ENCODE measurements at regions not wholly inside any gene's neighbourhood (a gene's known extent, or its start where the extent isn't known, plus 50 kb on each side); places are given as distances from the start of the nearest gene placed in this dataset.

- no peak for TF ChIP-seq Cebpa-rat (IDR thresholded peaks at IDR 0.05)
- Histone ChIP-seq H3K4me1 (peaks cover 6 to 42% (median 23%) of the 10 kb centered on the region in 10 experiments; a peak in 18 of 20 replicates), H3K4me2 (no peak overlapping the region), H3K9me3 (replicated peaks in 1 of 11) (peaks cover 0 to 5% (median 1%) of the 10 kb centered on the region in 11 experiments; a peak in 3 of 22 replicates), H3K9ac (no peak overlapping the region), H3K36me3 (no peaks in the 10 kb centered on the region), H3K27me3 (no peaks in the 10 kb centered on the region), H3K4me3 (no peak overlapping the region), H4K20me1 (no peaks in the 10 kb centered on the region), H3K27ac (no peak overlapping the region)
Measured at GRCh38 chr2:239696559-239697207, 295.9 kb upstream of the HDAC4 start.

DNA sequence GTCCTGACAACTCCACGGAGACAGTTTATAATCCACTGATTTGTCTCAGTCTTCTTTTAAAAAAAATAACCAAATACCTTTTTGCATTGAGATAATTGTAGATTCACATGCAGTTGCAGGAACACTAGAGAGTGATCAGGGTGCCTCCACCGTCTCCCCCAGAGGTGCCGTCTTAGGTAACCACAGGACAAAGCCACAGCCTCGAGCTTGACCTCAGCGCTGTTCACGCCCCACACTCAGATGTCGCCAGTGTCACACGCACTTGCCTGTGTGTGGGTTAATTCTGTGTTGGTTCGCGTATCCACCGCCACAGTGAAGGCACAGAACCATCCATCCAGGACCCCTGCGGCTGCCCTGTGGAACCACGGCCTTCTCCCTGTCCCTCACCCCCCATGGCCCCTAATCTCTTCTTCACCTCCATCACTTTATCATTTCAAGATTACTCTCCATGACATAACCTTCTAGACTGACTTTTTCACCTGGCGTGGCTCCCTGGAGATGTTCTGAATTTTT, 295.0 kb upstream of the HDAC4 start:
- TF ChIP-seq Cebpa-rat (IDR thresholded peaks at IDR 0.05), result no peak
- Histone ChIP-seq H3K27me3 (no peaks in the 10 kb centered on the region), H3K36me3 (no peaks in the 10 kb centered on the region), H3K27ac (no peak overlapping the region), H3K9ac (no peak overlapping the region), H4K20me1 (no peaks in the 10 kb centered on the region), H3K9me3 (replicated peaks in 1 of 11) (peaks cover 0 to 4% (median 0%) of the 10 kb centered on the region in 11 experiments; a peak in 1 of 22 replicates), H3K4me1 (peaks cover 6 to 37% (median 23%) of the 10 kb centered on the region in 10 experiments; a peak in 18 of 20 replicates), H3K4me3 (no peak overlapping the region), H3K4me2 (no peak overlapping the region)

GRCh38 chr2:239695106-239695727, 294.4 kb upstream of the HDAC4 start:
- H3K4me2 ChIP-seq, result no peak overlapping the region

DNA sequence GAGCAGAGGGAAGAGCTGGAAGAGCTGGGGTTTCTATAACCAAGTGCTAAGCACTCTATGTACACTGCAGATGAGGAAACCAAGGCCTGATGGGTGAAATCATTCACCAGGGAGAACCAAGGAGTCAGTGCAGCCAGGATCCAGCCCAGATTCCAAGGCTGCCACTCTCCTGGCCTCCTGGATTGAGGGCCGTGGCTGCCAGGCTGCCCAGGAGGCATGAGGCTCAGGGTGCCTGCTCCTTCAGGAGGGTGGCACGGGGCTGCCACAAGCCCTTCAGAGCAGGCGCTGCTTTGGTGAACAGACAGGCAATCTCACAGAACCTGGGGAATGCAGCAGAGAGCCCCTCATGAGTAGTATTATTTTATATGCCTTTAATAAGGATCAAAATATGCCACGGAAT, 293.7 kb upstream of the HDAC4 start:
- no peaks in the 10 kb centered on the region for H4K20me1 ChIP-seq
- H3K4me2 ChIP-seq, result peak overlapping the region in 8 of 11 experiments; percentile 27 to 68 (median 50); a peak in 14 of 22 replicates
- no peaks in the 10 kb centered on the region for H3K27me3 ChIP-seq

More at GRCh38 chr2:239695106-239695727, 294.4 kb upstream of the HDAC4 start:
- H3K27me3 ChIP-seq, result no peaks in the 10 kb centered on the region
- peaks cover 6 to 33% (median 23%) of the 10 kb centered on the region in 10 experiments; a peak in 18 of 20 replicates for H3K4me1 ChIP-seq
- no peak overlapping the region for H3K9ac ChIP-seq
- H3K27ac ChIP-seq, result no peak overlapping the region
- no peaks in the 10 kb centered on the region for H3K36me3 ChIP-seq
- H4K20me1 ChIP-seq, result no peaks in the 10 kb centered on the region
- H3K4me3 ChIP-seq, result no peak overlapping the region
- TF ChIP-seq Cebpa-rat (IDR thresholded peaks at IDR 0.05), result no peak
- peaks cover 0 to 4% (median 0%) of the 10 kb centered on the region in 11 experiments; a peak in 1 of 22 replicates for H3K9me3 ChIP-seq (replicated peaks in 1 of 11)

DNA sequence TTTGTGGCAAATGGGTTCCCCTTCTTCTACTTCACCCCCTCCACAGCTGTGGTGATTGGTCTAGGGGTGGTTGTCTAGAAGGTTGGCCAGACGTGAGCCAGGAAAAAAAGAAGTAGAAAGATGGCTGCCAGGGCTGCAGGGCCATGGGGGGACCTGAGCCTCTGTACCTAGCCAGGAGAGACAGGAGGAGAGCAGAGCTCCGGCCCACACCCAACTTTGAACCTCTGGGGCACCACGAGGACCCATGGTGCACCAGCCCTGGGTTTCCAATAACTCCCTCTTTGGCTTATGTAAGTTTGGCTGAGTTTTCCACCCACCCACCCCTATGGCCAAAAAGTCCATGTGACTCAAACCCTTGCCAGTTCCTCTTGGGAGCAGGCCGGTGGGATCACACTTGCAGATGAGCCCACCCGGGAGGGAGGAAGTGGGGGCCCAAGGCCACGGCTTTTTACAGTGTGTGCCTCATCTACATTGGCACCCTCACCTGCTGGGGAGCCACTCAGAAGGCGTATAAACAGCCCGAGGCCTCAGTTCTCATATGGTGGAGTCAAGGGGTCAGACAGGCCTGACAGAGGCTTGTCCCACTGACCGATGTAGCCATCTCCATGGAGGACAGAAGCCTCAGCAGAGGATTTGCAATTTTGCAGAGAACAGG, 293.1 kb upstream of the HDAC4 start:
- Histone ChIP-seq H3K36me3 (no peaks in the 10 kb centered on the region), H3K9ac (no peak overlapping the region; a peak in 1 of 22 replicates), H3K4me3 (no peak overlapping the region), H3K9me3 (replicated peaks in 1 of 11) (0 out of 22 replicates have a peak, but pooled peaks cover 0 to 4% (median 0%) of the 10 kb centered on the region in 11 experiments), H3K27ac (no peak overlapping the region), H3K4me2 (peak overlapping the region in 10 of 11 experiments; percentile 9 to 68 (median 38); a peak in 17 of 22 replicates), H3K4me1 (peaks cover 6 to 34% (median 20%) of the 10 kb centered on the region in 10 experiments; a peak in 18 of 20 replicates), H4K20me1 (no peaks in the 10 kb centered on the region), H3K27me3 (no peaks in the 10 kb centered on the region)
- TF ChIP-seq Cebpa-rat (IDR thresholded peaks at IDR 0.05), result no peak

More for the DNA sequence above, 293.7 kb upstream of the HDAC4 start:
- Histone ChIP-seq H3K4me1 (peaks cover 6 to 34% (median 20%) of the 10 kb centered on the region in 10 experiments; a peak in 18 of 20 replicates), H3K9me3 (replicated peaks in 1 of 11) (peaks cover 0 to 4% (median 0%) of the 10 kb centered on the region in 11 experiments; a peak in 1 of 22 replicates), H3K4me3 (no peak overlapping the region), H3K27ac (no peak overlapping the region), H3K9ac (no peak overlapping the region), H3K36me3 (no peaks in the 10 kb centered on the region)
- TF ChIP-seq Cebpa-rat (IDR thresholded peaks at IDR 0.05), result no peak

- H3K27me3 ChIP-seq, result no peaks in the 10 kb centered on the region
- no peaks in the 10 kb centered on the region for H4K20me1 ChIP-seq
- H3K27ac ChIP-seq, result no peak overlapping the region
- H3K36me3 ChIP-seq, result no peaks in the 10 kb centered on the region
- H3K9ac ChIP-seq, result no peak overlapping the region
- 0 out of 22 replicates have a peak, but pooled peaks cover 0 to 4% (median 0%) of the 10 kb centered on the region in 11 experiments for H3K9me3 ChIP-seq (replicated peaks in 1 of 11)
- no peak overlapping the region for H3K4me3 ChIP-seq
- no peak for TF ChIP-seq Cebpa-rat (IDR thresholded peaks at IDR 0.05)
- peaks cover 6 to 34% (median 20%) of the 10 kb centered on the region in 10 experiments; a peak in 18 of 20 replicates for H3K4me1 ChIP-seq
- peak overlapping the region; percentile 7 to 68 (median 35); a peak in 17 of 22 replicates for H3K4me2 ChIP-seq
Measured at GRCh38 chr2:239693330-239693729, 292.5 kb upstream of the HDAC4 start.

- Histone ChIP-seq H3K4me3 (no peak overlapping the region), H3K36me3 (no peaks in the 10 kb centered on the region), H3K27ac (no peak overlapping the region), H3K27me3 (no peaks in the 10 kb centered on the region), H4K20me1 (no peaks in the 10 kb centered on the region), H3K9me3 (replicated peaks in 1 of 11) (0 out of 22 replicates have a peak, but pooled peaks cover 0 to 4% (median 0%) of the 10 kb centered on the region in 11 experiments), H3K9ac (no peak overlapping the region), H3K4me2 (peak overlapping the region in 10 of 11 experiments; percentile 9 to 68 (median 38); a peak in 15 of 22 replicates), H3K4me1 (peaks cover 6 to 34% (median 20%) of the 10 kb centered on the region in 10 experiments; a peak in 18 of 20 replicates)
- no peak for TF ChIP-seq Cebpa-rat (IDR thresholded peaks at IDR 0.05)
Measured at GRCh38 chr2:239692919-239693318, 292.1 kb upstream of the HDAC4 start.

DNA sequence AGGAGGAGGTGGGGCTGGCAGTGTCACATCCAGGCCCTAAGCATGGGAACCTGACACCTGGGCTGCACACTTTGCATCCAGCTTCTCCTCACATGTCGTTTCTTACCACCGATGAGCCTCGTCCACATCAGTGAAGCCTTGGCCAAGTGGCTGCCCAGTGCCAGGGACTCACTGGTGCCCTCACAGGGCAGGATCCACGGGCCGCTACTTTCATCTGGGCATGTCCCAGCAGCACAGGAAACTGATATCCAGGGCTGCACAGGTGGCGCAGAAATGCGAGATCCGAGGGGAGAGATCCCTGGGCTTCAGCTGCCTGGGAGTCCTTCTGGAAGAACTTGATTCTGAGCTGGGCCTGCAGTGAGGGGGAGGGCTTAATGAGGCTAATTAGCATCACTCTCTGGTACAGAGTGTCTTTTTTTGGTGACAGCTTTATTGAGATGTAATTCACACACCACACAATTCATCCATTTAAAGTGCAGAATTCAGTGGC, 291.6 kb upstream of the HDAC4 start:
- Histone ChIP-seq H3K36me3 (no peaks in the 10 kb centered on the region), H3K9me3 (replicated peaks in 1 of 11) (no peaks in the 10 kb centered on the region), H3K4me1 (peaks cover 6 to 34% (median 20%) of the 10 kb centered on the region in 10 experiments; a peak in 18 of 20 replicates), H4K20me1 (no peaks in the 10 kb centered on the region), H3K27me3 (no peaks in the 10 kb centered on the region), H3K4me2 (0 out of 22 replicates have a peak overlapping the region, but pooled peaks of 1 of the 11 experiments have one; percentile 27), H3K4me3 (no peak overlapping the region), H3K27ac (no peak overlapping the region), H3K9ac (no peak overlapping the region)
- TF ChIP-seq Cebpa-rat (IDR thresholded peaks at IDR 0.05), result no peak
